Right atrium auricular region (tissue), 2 donors: ENCODE measurements at regions not wholly inside any gene's neighbourhood (a gene's known extent, or its start where the extent isn't known, plus 50 kb on each side); places are given as distances from the start of the nearest gene placed in this dataset.

Experiments used
- DNase-seq: peaks from one replicate; pipeline ENCODE4 v3.0.0-alpha.2; 2019; ENCODE audit warnings: low spot score
- H3K27ac ChIP-seq, 2 donors: fragments of 200-600 bp; sonication (generic); 1 replicate in 1 of 2; 2 replicates in 1 of 2; pipeline ENCODE4 v1.5.1; 2016 to 2019
- H3K27me3 ChIP-seq, 2 donors: fragments of 200-600 bp; sonication (generic); one replicate each; pipeline versions ENCODE4 v1.5.1 to v1.6.0; 2017 to 2019
- H3K36me3 ChIP-seq: fragments of 200-600 bp; sonication (generic); one replicate; pipeline ENCODE4 v1.5.1; 2016
- H3K4me1 ChIP-seq, 2 donors: fragments of 200-600 bp; sonication (generic); one replicate each; pipeline versions ENCODE4 v1.5.1 to v1.6.0; 2017 to 2019
- H3K4me3 ChIP-seq, 2 donors: fragments of 200-600 bp; sonication (generic); 1 replicate in 1 of 2; 2 replicates in 1 of 2; pipeline ENCODE4 v1.5.1; 2017 to 2019; ENCODE audit warnings: mild to moderate bottlenecking in 1 of 2, moderate library complexity in 1 of 2
- H3K9me3 ChIP-seq, 2 donors: fragments of 200-600 bp; sonication (generic); one replicate each; pipeline ENCODE4 v1.5.1; 2019
- CTCF ChIP-seq, 2 donors: fragments of 200-600 bp; sonication (generic); IDR thresholded peaks; one replicate each; pipeline ENCODE4 v1.5.1; 2019; ENCODE audit warnings: antibody characterized with exemption in 2 of 2

- DNase-seq, result no peak
- Histone ChIP-seq H3K27me3 (no peaks in the 10 kb centered on the region), H3K27ac (no peak overlapping the region), H3K9me3 (no peaks in the 10 kb centered on the region), H3K4me1 (no peaks in the 10 kb centered on the region), H3K4me3 (no peak overlapping the region), H3K36me3 (no peaks in the 10 kb centered on the region)
- no peak for TF ChIP-seq CTCF (IDR thresholded peaks at IDR 0.05)
Measured at GRCh38 chr11:33445761-33446161, 188.6 kb downstream of the HIPK3 start.

GRCh38 chr11:33444835-33445594 is 187.8 kb downstream of the HIPK3 start:
- DNase-seq, result no peak
- TF ChIP-seq CTCF (IDR thresholded peaks at IDR 0.05), result no peak
- H3K27me3 ChIP-seq, result no peaks in the 10 kb centered on the region
- H3K4me1 ChIP-seq, result no peaks in the 10 kb centered on the region
- H3K4me3 ChIP-seq, result no peak overlapping the region
- no peak overlapping the region for H3K27ac ChIP-seq
- no peaks in the 10 kb centered on the region for H3K9me3 ChIP-seq
- H3K36me3 ChIP-seq, result no peaks in the 10 kb centered on the region

GRCh38 chr11:33443684-33444083 is 186.5 kb downstream of the HIPK3 start:
- TF ChIP-seq CTCF (IDR thresholded peaks at IDR 0.05), result no peak
- no peaks in the 10 kb centered on the region for H3K4me1 ChIP-seq
- no peak overlapping the region for H3K4me3 ChIP-seq
- no peaks in the 10 kb centered on the region for H3K9me3 ChIP-seq
- H3K36me3 ChIP-seq, result no peaks in the 10 kb centered on the region
- no peaks in the 10 kb centered on the region for H3K27me3 ChIP-seq
- no peak for DNase-seq
- no peak overlapping the region for H3K27ac ChIP-seq

GRCh38 chr11:33438301-33438700 is 181.1 kb downstream of the HIPK3 start:
- Histone ChIP-seq H3K4me1 (no peaks in the 10 kb centered on the region), H3K27me3 (no peaks in the 10 kb centered on the region), H3K4me3 (no peak overlapping the region), H3K36me3 (no peaks in the 10 kb centered on the region), H3K27ac (no peak overlapping the region), H3K9me3 (peaks cover 0 to 15% of the 10 kb centered on the region in 2 donors)
- no peak for TF ChIP-seq CTCF (IDR thresholded peaks at IDR 0.05)
- DNase-seq, result no peak

- Histone ChIP-seq H3K9me3 (peaks cover 0 to 15% of the 10 kb centered on the region in 2 donors), H3K36me3 (no peaks in the 10 kb centered on the region), H3K27me3 (no peaks in the 10 kb centered on the region), H3K4me1 (no peaks in the 10 kb centered on the region), H3K27ac (no peak overlapping the region), H3K4me3 (no peak overlapping the region)
- TF ChIP-seq CTCF (IDR thresholded peaks at IDR 0.05), result no peak
- no peak for DNase-seq
Measured at GRCh38 chr11:33437529-33437928, 180.3 kb downstream of the HIPK3 start.

GRCh38 chr11:33435216-33435615 is 178.0 kb downstream of the HIPK3 start:
- Histone ChIP-seq H3K36me3 (no peaks in the 10 kb centered on the region), H3K4me1 (no peaks in the 10 kb centered on the region), H3K4me3 (no peak overlapping the region), H3K27ac (no peak overlapping the region), H3K27me3 (no peaks in the 10 kb centered on the region), H3K9me3 (peaks cover 0 to 15% of the 10 kb centered on the region in 2 donors)
- TF ChIP-seq CTCF (IDR thresholded peaks at IDR 0.05), result no peak
- no peak for DNase-seq
